Mesendoderm (in vitro differentiated cells): ENCODE measurements at regions not wholly inside any gene's neighbourhood (a gene's known extent, or its start where the extent isn't known, plus 50 kb on each side); places are given as distances from the start of the nearest gene placed in this dataset.

Experiments used
- DNase-seq: peaks from one replicate; pipeline ENCODE4 v3.0.0; 2013
- H2AK5ac ChIP-seq: 2 replicates; pipeline ENCODE4 v1.6.1; 2013; ENCODE audit warnings: low read length, inconsistent platforms
- H2BK120ac ChIP-seq: 2 replicates; pipeline ENCODE4 v1.6.1; 2013; ENCODE audit warnings: low read depth, mild to moderate bottlenecking, low read length, moderate library complexity, mixed read lengths
- H2BK15ac ChIP-seq: replicated peaks from 2 replicates; pipeline ENCODE4 v1.6.1; 2013; ENCODE audit warnings: low read depth, mild to moderate bottlenecking, moderate library complexity
- H2BK5ac ChIP-seq: 2 replicates; pipeline ENCODE4 v1.6.1; 2013; ENCODE audit warnings: low read length, inconsistent platforms
- H3K18ac ChIP-seq: 2 replicates; pipeline ENCODE4 v1.6.1; 2013; ENCODE audit warnings: mild to moderate bottlenecking, low read length, mixed read lengths
- H3K23ac ChIP-seq: one replicate; pipeline ENCODE4 v1.6.1; 2013; ENCODE audit warnings: low read length
- H3K27ac ChIP-seq: 2 replicates; pipeline ENCODE4 v1.5.1; 2013; ENCODE audit warnings: low read depth, mild to moderate bottlenecking, inconsistent platforms, low read length, moderate library complexity
- H3K27me3 ChIP-seq: 2 replicates; pipeline ENCODE4 v1.6.1; 2013; ENCODE audit warnings: low read length, control low read depth, mild to moderate bottlenecking, inconsistent platforms; ENCODE audit not compliant: insufficient read depth, poor library complexity
- H3K36me3 ChIP-seq: 2 replicates; pipeline ENCODE4 v1.6.1; 2013; ENCODE audit warnings: low read length, inconsistent platforms; ENCODE audit not compliant: control insufficient read depth, insufficient read depth
- H3K4ac ChIP-seq: one replicate; pipeline ENCODE4 v1.6.1; 2013; ENCODE audit warnings: low read depth, mild to moderate bottlenecking, low read length, moderate library complexity
- H3K4me1 ChIP-seq: 2 replicates; pipeline ENCODE4 v1.6.1; 2013; ENCODE audit warnings: low read depth, low read length, inconsistent platforms; ENCODE audit not compliant: control insufficient read depth
- H3K4me2 ChIP-seq: 2 replicates; pipeline ENCODE4 v1.6.1; 2013; ENCODE audit warnings: low read length
- H3K4me3 ChIP-seq: 2 replicates; pipeline ENCODE4 v1.5.1; 2013; ENCODE audit warnings: mild to moderate bottlenecking, low read length
- H3K56ac ChIP-seq: one replicate; pipeline ENCODE4 v1.6.1; 2013; ENCODE audit warnings: low read length
- H3K79me1 ChIP-seq: 2 replicates; pipeline ENCODE4 v1.6.1; 2013; ENCODE audit warnings: low read length, inconsistent platforms
- H3K79me2 ChIP-seq: 2 replicates; pipeline ENCODE4 v1.6.1; 2013; ENCODE audit warnings: mild to moderate bottlenecking, low read length; ENCODE audit not compliant: control insufficient read depth, insufficient read depth
- H3K9ac ChIP-seq: 2 replicates; pipeline ENCODE4 v1.6.1; 2013; ENCODE audit warnings: low read length, inconsistent platforms
- H4K5ac ChIP-seq: one replicate; pipeline ENCODE4 v1.6.1; 2013; ENCODE audit warnings: low read length
- H4K8ac ChIP-seq: one replicate; pipeline ENCODE4 v1.6.1; 2013; ENCODE audit warnings: low read depth, mild to moderate bottlenecking, control low read depth, low read length, moderate library complexity
- WGBS: extraction: QIAGEN DNeasy Blood & Tissue Kit; methylation state at CpG from one replicate; pipeline ENCODE4 v1.1.7; 2013; ENCODE audit warnings: low lambda C conversion rate, missing lambda C conversion rate; ENCODE audit not compliant: insufficient coverage; ENCODE audit errors: extremely low coverage; 5-methylcytosine and 5-hydroxymethylcytosine counted together

DNA sequence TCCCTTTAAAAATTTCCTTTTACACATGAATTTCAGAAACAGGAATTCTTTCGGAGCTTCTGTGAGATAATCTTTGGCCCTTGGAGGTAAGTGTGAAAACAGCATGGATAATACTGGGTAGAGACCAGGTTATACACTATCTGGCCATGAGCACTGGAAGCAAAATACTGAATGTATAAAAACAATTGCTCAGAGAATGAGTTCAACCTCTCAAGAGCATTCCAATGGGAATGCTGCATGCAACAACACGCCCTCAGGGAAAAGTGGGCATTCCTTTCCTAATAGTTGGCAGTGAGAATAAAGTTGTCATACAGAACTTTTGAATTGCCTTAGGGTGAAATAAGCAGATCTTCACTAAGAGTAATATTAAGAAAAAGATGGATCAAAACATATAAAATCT, 574.8 kb upstream of the DIPK2B start:
- H3K4me1 ChIP-seq = no peaks in the 10 kb centered on the region
- H3K4ac ChIP-seq = no peak overlapping the region
- no peak overlapping the region for H3K18ac ChIP-seq
- H3K23ac ChIP-seq = no peak overlapping the region
- no peak overlapping the region for H3K9ac ChIP-seq
- no CpG with 5 or more reads among the region's 2 CpGs for WGBS
- H2AK5ac ChIP-seq = no peak overlapping the region
- peak; percentile 82 for DNase-seq
- H2BK15ac ChIP-seq = no peak overlapping the region
- H3K56ac ChIP-seq = no peak overlapping the region
- no peaks in the 10 kb centered on the region for H3K79me1 ChIP-seq
- H4K8ac ChIP-seq = no peak overlapping the region
- no peak overlapping the region for H4K5ac ChIP-seq
- no peak overlapping the region for H3K4me2 ChIP-seq
- H3K4me3 ChIP-seq = no peak overlapping the region
- H3K27me3 ChIP-seq = no peaks in the 10 kb centered on the region
- H3K36me3 ChIP-seq = no peaks in the 10 kb centered on the region
- peaks cover 34% of the 10 kb centered on the region for H3K79me2 ChIP-seq
- no peak overlapping the region for H2BK5ac ChIP-seq
- H2BK120ac ChIP-seq = no peak overlapping the region
- H3K27ac ChIP-seq = no peak overlapping the region

DNA sequence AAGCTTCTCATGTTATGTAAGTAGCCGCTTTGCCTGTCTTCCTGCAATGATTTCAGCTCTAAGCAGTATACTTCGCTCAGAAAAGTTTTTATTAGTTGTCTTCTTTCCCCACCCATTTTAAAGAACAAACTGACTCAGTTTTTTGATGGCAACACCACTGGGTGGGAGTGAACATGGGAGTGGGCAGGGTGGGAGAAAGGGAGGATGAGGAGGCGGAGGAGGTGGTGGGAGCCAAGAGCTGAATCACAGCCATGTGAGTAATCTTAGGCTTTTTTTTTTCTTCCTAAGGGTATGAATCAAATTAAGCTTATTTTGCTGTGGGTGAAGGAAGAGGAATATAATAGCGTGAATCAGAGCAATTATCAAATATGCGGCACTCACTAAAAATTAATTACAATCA, 574.3 kb upstream of the DIPK2B start:
- no peak overlapping the region for H3K27ac ChIP-seq
- H3K4me2 ChIP-seq = no peak overlapping the region
- H2AK5ac ChIP-seq = no peak overlapping the region
- DNase-seq = no peak
- no peak overlapping the region for H2BK120ac ChIP-seq
- no peak overlapping the region for H2BK15ac ChIP-seq
- H3K4me3 ChIP-seq = no peak overlapping the region
- H3K27me3 ChIP-seq = no peaks in the 10 kb centered on the region
- no peaks in the 10 kb centered on the region for H3K79me1 ChIP-seq
- no peak overlapping the region for H2BK5ac ChIP-seq
- H3K36me3 ChIP-seq = no peaks in the 10 kb centered on the region
- no peak overlapping the region for H3K23ac ChIP-seq
- no CpG with 5 or more reads among the region's 5 CpGs for WGBS
- no peak overlapping the region for H3K4ac ChIP-seq
- H3K56ac ChIP-seq = no peak overlapping the region
- H3K79me2 ChIP-seq = peaks cover 29% of the 10 kb centered on the region
- no peak overlapping the region for H4K5ac ChIP-seq
- no peaks in the 10 kb centered on the region for H3K4me1 ChIP-seq
- no peak overlapping the region for H3K9ac ChIP-seq
- H3K18ac ChIP-seq = no peak overlapping the region
- H4K8ac ChIP-seq = no peak overlapping the region

DNA sequence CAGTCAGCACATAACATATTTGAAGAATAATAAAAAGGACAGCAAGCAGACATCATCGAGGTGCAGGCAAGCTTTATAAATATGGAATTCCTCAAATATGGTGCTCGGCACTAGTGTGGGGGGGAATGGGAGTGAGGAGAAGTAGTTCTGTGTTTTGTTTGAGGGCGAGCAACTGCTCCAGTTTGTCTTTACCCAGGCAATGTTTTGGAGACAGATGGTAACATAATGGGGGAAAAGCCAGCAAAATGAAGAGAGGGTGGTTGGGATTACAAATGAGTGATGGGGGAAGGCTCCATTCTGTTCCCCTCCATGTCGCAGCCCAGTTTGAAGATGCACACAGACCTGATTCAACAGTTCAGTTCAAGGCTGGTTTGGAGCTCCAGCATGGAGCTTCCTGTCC, 572.9 kb upstream of the DIPK2B start:
- H4K5ac ChIP-seq = no peak overlapping the region
- DNase-seq = no peak
- no peak overlapping the region for H2BK120ac ChIP-seq
- H3K4me3 ChIP-seq = no peak overlapping the region
- no peak overlapping the region for H2AK5ac ChIP-seq
- H3K56ac ChIP-seq = no peak overlapping the region
- H3K23ac ChIP-seq = no peak overlapping the region
- H3K27ac ChIP-seq = no peak overlapping the region
- no peak overlapping the region for H4K8ac ChIP-seq
- no peaks in the 10 kb centered on the region for H3K79me1 ChIP-seq
- no peaks in the 10 kb centered on the region for H3K27me3 ChIP-seq
- H3K9ac ChIP-seq = no peak overlapping the region
- H3K4ac ChIP-seq = no peak overlapping the region
- H3K18ac ChIP-seq = no peak overlapping the region
- peaks cover 19% of the 10 kb centered on the region for H3K79me2 ChIP-seq
- H2BK5ac ChIP-seq = no peak overlapping the region
- H2BK15ac ChIP-seq = no peak overlapping the region
- no CpG with 5 or more reads among the region's 4 CpGs for WGBS
- no peak overlapping the region for H3K4me2 ChIP-seq
- no peaks in the 10 kb centered on the region for H3K36me3 ChIP-seq
- H3K4me1 ChIP-seq = no peaks in the 10 kb centered on the region

DNA sequence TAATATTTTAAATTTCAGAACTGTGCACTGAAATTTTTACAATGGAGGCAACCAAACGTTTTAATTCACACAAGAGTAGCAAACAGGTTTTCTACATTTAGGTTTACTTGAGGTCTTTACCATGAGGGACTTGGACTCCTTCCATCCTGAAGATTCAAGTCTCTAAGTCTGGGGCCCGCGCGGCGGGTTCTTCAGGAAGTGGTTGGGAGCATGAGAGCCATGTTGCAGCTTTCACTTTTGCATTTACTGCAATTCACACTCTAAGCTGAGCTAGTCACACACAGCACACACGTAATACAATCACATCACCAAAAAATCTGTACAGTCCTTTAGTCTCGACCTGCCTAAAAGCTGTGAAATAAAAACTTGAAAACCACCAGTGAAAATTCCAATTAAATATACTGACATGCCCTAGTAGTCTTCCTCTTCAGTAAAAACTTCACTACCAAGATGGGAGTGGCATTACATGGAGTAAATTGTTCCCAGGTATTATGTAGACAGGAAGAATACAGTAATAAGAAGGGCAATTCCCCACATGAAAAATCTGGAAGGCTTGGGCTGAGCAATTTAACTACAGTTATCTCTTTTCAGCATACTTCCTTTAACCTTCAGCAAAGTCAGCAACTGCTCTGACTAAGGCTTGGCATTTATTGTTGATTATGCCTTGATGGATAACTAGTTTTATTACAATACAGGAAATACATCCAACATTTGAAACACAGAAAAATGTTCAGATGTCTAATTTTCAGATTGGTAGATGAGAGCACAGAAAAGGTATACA, 571.1 kb upstream of the DIPK2B start:
- no peak for DNase-seq
- Histone ChIP-seq H2AK5ac (no peak overlapping the region), H4K8ac (no peak overlapping the region), H3K27me3 (no peaks in the 10 kb centered on the region), H3K4ac (no peak overlapping the region), H3K9ac (no peak overlapping the region), H2BK5ac (no peak overlapping the region), H3K79me2 (peaks cover 16% of the 10 kb centered on the region), H3K4me2 (no peak overlapping the region), H4K5ac (no peak overlapping the region), H3K79me1 (no peaks in the 10 kb centered on the region), H2BK120ac (no peak overlapping the region), H3K56ac (no peak overlapping the region), H3K23ac (no peak overlapping the region), H2BK15ac (no peak overlapping the region), H3K36me3 (no peaks in the 10 kb centered on the region), H3K4me1 (no peaks in the 10 kb centered on the region), H3K4me3 (no peak overlapping the region), H3K27ac (no peak overlapping the region), H3K18ac (no peak overlapping the region)
- WGBS = no CpG with 5 or more reads among the region's 7 CpGs

DNA sequence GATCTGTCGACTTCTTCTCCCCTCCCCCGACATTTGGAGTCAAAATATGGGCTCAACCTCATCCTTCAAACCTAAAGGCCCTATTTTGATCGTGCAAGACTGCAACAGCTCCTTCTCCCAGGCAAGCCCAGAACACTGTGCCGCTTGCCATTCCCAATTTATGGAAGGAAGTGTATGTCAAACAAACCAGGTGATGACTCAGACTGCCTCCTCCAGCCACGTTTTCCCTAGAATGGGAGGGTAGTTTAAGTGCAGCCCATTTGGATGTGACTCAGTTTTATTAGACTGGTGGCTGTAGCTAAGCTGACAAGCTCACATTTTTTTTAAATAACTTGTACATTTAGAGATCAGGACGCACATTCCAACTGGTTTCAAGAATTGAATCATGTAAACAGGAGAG, 570.4 kb upstream of the DIPK2B start:
- Histone ChIP-seq H3K4me3 (no peak overlapping the region), H3K4me2 (no peak overlapping the region), H2BK5ac (no peak overlapping the region), H2AK5ac (no peak overlapping the region), H4K8ac (no peak overlapping the region), H3K4me1 (no peaks in the 10 kb centered on the region), H3K18ac (no peak overlapping the region), H3K79me2 (peaks cover 16% of the 10 kb centered on the region), H3K36me3 (no peaks in the 10 kb centered on the region), H3K9ac (no peak overlapping the region), H2BK15ac (no peak overlapping the region), H3K27ac (no peak overlapping the region), H3K4ac (no peak overlapping the region), H3K23ac (no peak overlapping the region), H3K79me1 (no peaks in the 10 kb centered on the region), H3K27me3 (no peaks in the 10 kb centered on the region), H2BK120ac (no peak overlapping the region), H4K5ac (no peak overlapping the region), H3K56ac (no peak overlapping the region)
- no CpG with 5 or more reads among the region's 6 CpGs for WGBS
- DNase-seq = no peak
